WTC11 (cell line): ENCODE measurements at regions not wholly inside any gene's neighbourhood (a gene's known extent, or its start where the extent isn't known, plus 50 kb on each side); places are given as distances from the start of the nearest gene placed in this dataset.

Experiments
- NFE2L1 ChIP-seq: sonication (generic); formaldehyde crosslinking; IDR thresholded peaks from 2 replicates; pipeline ENCODE4 v1.8.1; 2023; ENCODE audit warnings: missing genetic modification reagents
- NR3C1 ChIP-seq: sonication (generic); formaldehyde crosslinking; conservative IDR thresholded peaks from 2 replicates; pipeline ENCODE4 v1.8.1; 2023; ENCODE audit warnings: low read depth, mild to moderate bottlenecking, missing genetic modification reagents
- TF ChIP-seq, protein P1 (sequence below): fragments of 200-600 bp; IDR thresholded peaks from 2 replicates; pipeline ENCODE4 v1.8.0; 2022; ENCODE audit warnings: antibody characterized with exemption
- TF ChIP-seq, protein P2 (sequence below): sonication (generic); formaldehyde crosslinking; IDR thresholded peaks from 2 replicates; pipeline ENCODE4 v1.8.1; 2023; ENCODE audit warnings: mild to moderate bottlenecking, missing genetic modification reagents, moderate library complexity

DNA sequence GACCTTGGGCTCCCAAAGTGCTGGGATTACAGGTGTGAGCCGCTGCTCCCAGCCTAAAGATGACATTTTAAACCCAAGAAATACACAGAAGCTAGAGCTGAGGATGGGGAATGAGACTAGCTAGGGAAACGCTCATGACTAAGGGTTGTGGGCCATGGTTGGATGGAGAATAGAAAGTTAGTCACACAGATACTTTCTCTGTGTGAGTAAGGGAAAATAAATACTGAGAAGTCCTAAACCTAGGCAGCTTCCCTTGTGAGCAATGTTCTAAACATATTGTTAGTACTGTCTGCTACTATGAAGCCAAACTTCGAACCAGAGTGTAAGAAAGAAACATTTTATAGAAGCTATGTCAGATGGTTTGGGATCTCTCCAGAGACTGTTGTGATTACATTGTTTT, 304.8 kb upstream of the STAC start:
- TF ChIP-seq, protein P1, sequence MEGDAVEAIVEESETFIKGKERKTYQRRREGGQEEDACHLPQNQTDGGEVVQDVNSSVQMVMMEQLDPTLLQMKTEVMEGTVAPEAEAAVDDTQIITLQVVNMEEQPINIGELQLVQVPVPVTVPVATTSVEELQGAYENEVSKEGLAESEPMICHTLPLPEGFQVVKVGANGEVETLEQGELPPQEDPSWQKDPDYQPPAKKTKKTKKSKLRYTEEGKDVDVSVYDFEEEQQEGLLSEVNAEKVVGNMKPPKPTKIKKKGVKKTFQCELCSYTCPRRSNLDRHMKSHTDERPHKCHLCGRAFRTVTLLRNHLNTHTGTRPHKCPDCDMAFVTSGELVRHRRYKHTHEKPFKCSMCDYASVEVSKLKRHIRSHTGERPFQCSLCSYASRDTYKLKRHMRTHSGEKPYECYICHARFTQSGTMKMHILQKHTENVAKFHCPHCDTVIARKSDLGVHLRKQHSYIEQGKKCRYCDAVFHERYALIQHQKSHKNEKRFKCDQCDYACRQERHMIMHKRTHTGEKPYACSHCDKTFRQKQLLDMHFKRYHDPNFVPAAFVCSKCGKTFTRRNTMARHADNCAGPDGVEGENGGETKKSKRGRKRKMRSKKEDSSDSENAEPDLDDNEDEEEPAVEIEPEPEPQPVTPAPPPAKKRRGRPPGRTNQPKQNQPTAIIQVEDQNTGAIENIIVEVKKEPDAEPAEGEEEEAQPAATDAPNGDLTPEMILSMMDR = no peak
- TF ChIP-seq NFE2L1 (CRISPR knock-in tag) = no peak
- TF ChIP-seq, protein P2, sequence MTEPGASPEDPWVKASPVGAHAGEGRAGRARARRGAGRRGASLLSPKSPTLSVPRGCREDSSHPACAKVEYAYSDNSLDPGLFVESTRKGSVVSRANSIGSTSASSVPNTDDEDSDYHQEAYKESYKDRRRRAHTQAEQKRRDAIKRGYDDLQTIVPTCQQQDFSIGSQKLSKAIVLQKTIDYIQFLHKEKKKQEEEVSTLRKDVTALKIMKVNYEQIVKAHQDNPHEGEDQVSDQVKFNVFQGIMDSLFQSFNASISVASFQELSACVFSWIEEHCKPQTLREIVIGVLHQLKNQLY (CRISPR knock-in tag) = no peak
- no peak for TF ChIP-seq NR3C1
